Thoracic aorta (tissue), 2 donors: ENCODE measurements at regions not wholly inside any gene's neighbourhood (a gene's known extent, or its start where the extent isn't known, plus 50 kb on each side); places are given as distances from the start of the nearest gene placed in this dataset.

Experiments used
- ATAC-seq: fragments of 150-250 bp; one replicate; pipeline ENCODE4 v1.8.0; 2017; ENCODE audit warnings: low read depth; ENCODE audit not compliant: insufficient number of reproducible peaks, low FRiP score
- DNase-seq: peaks from one replicate; pipeline ENCODE4 v3.0.0-alpha.2; 2020; ENCODE audit warnings: low spot score
- H3K27ac ChIP-seq, 2 donors: fragments of 200-600 bp; sonication (generic); 1 replicate in 1 of 2; 2 replicates in 1 of 2; pipeline ENCODE4 v1.5.1; 2016; ENCODE audit warnings: mild to moderate bottlenecking in 2 of 2, moderate library complexity in 2 of 2
- H3K27me3 ChIP-seq: fragments of 200-600 bp; sonication (generic); replicated peaks from 2 replicates; pipeline ENCODE4 v1.6.0; 2016; ENCODE audit warnings: mild to moderate bottlenecking; ENCODE audit not compliant: insufficient read depth
- H3K36me3 ChIP-seq: fragments of 200-600 bp; sonication (generic); one replicate; pipeline ENCODE4 v1.5.1; 2016
- H3K4me1 ChIP-seq, 2 donors: fragments of 200-600 bp; sonication (generic); 1 replicate in 1 of 2; 2 replicates in 1 of 2; pipeline versions ENCODE4 v1.5.1 to v1.6.0; 2016; ENCODE audit warnings: low read depth in 2 of 2, mild to moderate bottlenecking in 1 of 2; ENCODE audit not compliant: control insufficient read depth in 1 of 2
- H3K4me3 ChIP-seq: fragments of 200-600 bp; sonication (generic); 2 replicates; pipeline ENCODE4 v1.5.1; 2016; ENCODE audit warnings: mild to moderate bottlenecking
- H3K9me3 ChIP-seq: fragments of 200-600 bp; sonication (generic); 2 replicates; pipeline ENCODE4 v1.5.1; 2016
- TF ChIP-seq, protein P1 (sequence below): fragments of 200-600 bp; sonication (generic); IDR thresholded peaks from one replicate; pipeline ENCODE4 v1.5.1; 2019; ENCODE audit warnings: antibody characterized with exemption

DNA sequence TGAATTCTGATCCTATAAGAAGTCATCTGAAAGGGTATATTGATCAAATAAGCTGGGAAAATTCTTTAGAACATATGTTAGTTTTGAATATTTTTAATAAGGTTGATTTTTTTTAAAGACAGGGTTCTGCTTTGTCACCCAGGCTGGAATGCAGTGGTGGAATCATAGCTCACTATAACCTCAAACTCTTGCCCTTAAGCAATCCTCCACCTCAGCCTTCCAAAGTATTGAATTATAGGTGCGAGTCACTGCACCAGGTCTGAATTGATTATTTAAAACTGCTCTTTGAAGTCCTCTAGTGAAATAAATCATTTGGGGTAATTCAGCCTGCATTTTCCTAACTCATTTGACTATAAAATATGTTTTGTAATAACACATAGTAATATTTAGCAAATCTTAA lies 812.3 kb downstream of the PDHA2 start:
- ATAC-seq: no peak

DNA sequence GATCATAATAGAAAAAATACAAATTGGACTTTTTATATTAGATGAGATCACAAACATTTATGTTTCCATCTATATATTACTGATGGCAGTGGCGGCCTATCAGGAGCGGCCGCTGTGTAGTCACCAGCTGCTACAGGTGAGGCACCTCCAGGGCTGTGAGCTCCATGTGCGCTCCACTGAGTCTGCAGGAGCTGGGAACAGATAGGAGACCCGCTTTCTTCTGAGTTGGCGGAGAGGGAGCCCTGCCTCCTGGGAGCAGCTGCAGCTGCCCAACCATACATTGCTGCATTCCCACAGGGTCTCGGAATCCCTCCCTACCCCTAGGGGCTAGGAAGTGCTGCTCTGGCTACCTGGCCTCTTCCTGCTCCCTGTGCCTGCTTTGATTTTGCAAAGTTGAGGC lies 812.9 kb downstream of the PDHA2 start:
- TF ChIP-seq, protein P1, sequence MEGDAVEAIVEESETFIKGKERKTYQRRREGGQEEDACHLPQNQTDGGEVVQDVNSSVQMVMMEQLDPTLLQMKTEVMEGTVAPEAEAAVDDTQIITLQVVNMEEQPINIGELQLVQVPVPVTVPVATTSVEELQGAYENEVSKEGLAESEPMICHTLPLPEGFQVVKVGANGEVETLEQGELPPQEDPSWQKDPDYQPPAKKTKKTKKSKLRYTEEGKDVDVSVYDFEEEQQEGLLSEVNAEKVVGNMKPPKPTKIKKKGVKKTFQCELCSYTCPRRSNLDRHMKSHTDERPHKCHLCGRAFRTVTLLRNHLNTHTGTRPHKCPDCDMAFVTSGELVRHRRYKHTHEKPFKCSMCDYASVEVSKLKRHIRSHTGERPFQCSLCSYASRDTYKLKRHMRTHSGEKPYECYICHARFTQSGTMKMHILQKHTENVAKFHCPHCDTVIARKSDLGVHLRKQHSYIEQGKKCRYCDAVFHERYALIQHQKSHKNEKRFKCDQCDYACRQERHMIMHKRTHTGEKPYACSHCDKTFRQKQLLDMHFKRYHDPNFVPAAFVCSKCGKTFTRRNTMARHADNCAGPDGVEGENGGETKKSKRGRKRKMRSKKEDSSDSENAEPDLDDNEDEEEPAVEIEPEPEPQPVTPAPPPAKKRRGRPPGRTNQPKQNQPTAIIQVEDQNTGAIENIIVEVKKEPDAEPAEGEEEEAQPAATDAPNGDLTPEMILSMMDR: no peak
- Histone ChIP-seq H3K4me1 (no peaks in the 10 kb centered on the region), H3K9me3 (no peaks in the 10 kb centered on the region), H3K27ac (no peak overlapping the region), H3K27me3 (no peaks in the 10 kb centered on the region), H3K4me3 (no peak overlapping the region), H3K36me3 (no peaks in the 10 kb centered on the region)
- no peak for DNase-seq
- ATAC-seq: no peak

More for the DNA sequence above, 812.3 kb downstream of the PDHA2 start:
- Histone ChIP-seq H3K4me1 (no peaks in the 10 kb centered on the region), H3K4me3 (no peak overlapping the region), H3K27ac (no peak overlapping the region), H3K27me3 (no peaks in the 10 kb centered on the region), H3K36me3 (no peaks in the 10 kb centered on the region), H3K9me3 (no peaks in the 10 kb centered on the region)
- TF ChIP-seq, protein P1: no peak
- DNase-seq: no peak

DNA sequence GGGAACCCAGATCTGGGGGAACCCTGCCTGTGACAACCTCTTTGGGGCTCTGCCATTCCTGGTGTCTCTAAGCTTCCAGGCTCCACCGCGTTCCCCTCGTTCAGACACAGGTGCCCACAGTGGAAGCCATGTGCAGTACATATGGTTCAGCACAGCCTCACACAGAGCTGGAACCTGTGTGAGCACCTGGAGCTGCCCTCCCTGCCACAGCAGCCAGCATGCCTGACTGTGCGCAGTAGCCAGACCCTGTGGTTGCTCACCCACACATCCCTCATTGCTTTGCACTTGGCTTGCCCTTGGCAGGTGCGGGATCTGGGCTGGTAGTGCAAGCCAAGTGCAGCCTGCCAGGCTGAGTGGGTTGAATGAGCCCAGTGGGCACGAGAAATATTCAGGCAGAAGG lies 814.2 kb downstream of the PDHA2 start:
- Histone ChIP-seq H3K9me3 (no peaks in the 10 kb centered on the region), H3K4me1 (no peaks in the 10 kb centered on the region), H3K27me3 (no peaks in the 10 kb centered on the region), H3K4me3 (no peak overlapping the region), H3K36me3 (no peaks in the 10 kb centered on the region), H3K27ac (no peak overlapping the region)
- ATAC-seq: no peak
- DNase-seq: no peak
- TF ChIP-seq, protein P1: no peak

DNA sequence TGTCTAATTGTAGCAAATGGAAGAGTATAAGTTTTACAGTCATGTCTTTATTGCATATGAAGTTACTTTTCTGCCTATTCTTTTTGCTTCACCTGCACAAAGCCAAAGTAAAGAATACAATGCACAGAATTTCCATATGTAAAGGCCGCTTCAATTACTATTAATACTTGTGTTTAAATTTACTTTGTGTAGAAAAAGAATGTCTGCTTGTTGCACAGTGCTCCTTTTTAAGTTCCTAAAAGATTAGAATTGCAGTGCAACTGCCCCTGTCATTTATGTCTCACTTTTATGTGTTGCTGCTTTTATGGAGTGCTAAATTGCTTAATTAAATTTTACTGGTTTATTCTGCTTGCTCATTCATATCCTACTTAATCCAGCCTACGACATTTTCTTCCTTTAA lies 830.5 kb downstream of the PDHA2 start:
- Histone ChIP-seq H3K4me3 (no peak overlapping the region), H3K36me3 (no peaks in the 10 kb centered on the region), H3K9me3 (peaks cover 6% of the 10 kb centered on the region), H3K27me3 (no peaks in the 10 kb centered on the region), H3K4me1 (no peaks in the 10 kb centered on the region), H3K27ac (no peak overlapping the region)
- TF ChIP-seq, protein P1: no peak
- ATAC-seq (no peak), DNase-seq (no peak)

DNA sequence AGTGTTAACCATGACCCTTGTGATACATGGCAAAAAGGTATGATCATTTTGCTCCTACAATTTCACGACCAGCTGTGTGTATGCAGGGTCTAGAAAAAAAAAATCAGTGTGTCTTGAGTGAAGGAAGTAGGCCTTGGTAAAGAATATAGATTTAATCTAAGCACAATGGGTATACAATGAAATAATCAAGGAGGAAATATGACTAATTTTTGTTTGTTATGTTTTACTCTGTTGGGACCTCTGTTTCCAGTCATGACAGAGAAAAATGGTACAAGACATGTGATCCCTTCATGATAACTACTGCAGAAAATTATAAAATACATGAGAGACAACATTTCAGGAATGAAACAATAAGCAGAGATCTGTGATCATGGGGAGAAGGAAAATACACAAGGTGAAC lies 835.5 kb downstream of the PDHA2 start:
- DNase-seq (no peak), ATAC-seq (no peak)
- Histone ChIP-seq H3K27ac (no peak overlapping the region), H3K4me3 (no peak overlapping the region), H3K27me3 (no peaks in the 10 kb centered on the region), H3K36me3 (no peaks in the 10 kb centered on the region), H3K4me1 (no peaks in the 10 kb centered on the region), H3K9me3 (no peaks in the 10 kb centered on the region)
- TF ChIP-seq, protein P1: no peak
